ENCODE measurements at regions not wholly inside any gene's neighbourhood (a gene's known extent, or its start where the extent isn't known, plus 50 kb on each side); places are given as distances from the start of the nearest gene placed in this dataset.

- H3K27me3 ChIP-seq (ENCODE audit: control insufficient read depth, insufficient read depth, low read length): no peaks in the 10 kb centered on the region
- H3K36me3 ChIP-seq (ENCODE audit: control insufficient read depth, insufficient read depth, low read length): no peaks in the 10 kb centered on the region
- H3K79me2 ChIP-seq (ENCODE audit: control insufficient read depth, insufficient read depth, low read length): no peaks in the 10 kb centered on the region
- H3K4me3 ChIP-seq (replicated peaks in 1 of 4; ENCODE audit: control extremely low read depth in 1 of 4, insufficient read depth in 1 of 4, low read depth in 3 of 4, low read length in 4 of 4): peak overlapping the region in 1 of 4 experiments; percentile 27
- H3K4me1 ChIP-seq (ENCODE audit: control insufficient read depth, extremely low read depth, insufficient read depth, low read length): no peaks in the 10 kb centered on the region
- no peak for TF ChIP-seq CTCF (conservative IDR thresholded peaks at IDR 0.05 in 1 of 2, IDR thresholded peaks at IDR 0.05 in 1 of 2; ENCODE audit: low read depth in 1 of 2, low read length in 2 of 2)
- no peak for TF ChIP-seq EZH2 (IDR thresholded peaks at IDR 0.05; ENCODE audit: low read length, missing control alignments)
- no peak overlapping the region for H2AFZ ChIP-seq (ENCODE audit: low read length)
- no peak overlapping the region for H3K9ac ChIP-seq (ENCODE audit: insufficient read depth, low read length)
- no peaks in the 10 kb centered on the region for H3K9me3 ChIP-seq (ENCODE audit: control insufficient read depth, insufficient read depth, low read depth, low read length)
- H4K20me1 ChIP-seq (ENCODE audit: control insufficient read depth, extremely low read depth, insufficient read depth, low read length): no peaks in the 10 kb centered on the region
- H3K4me2 ChIP-seq (ENCODE audit: extremely low read depth, insufficient read depth, low read length): no peak overlapping the region
- peak; percentile 58 to 63 for DNase-seq (ENCODE audit: low read depth in 2 of 2)
- H3K27ac ChIP-seq (ENCODE audit: insufficient read depth, low read length): no peak overlapping the region
Measured at GRCh38 chr6:92124200-92124651, 1295.1 kb downstream of the EPHA7 start.

- H3K9me3 ChIP-seq (ENCODE audit: control insufficient read depth, insufficient read depth, low read depth, low read length): no peaks in the 10 kb centered on the region
- H3K9ac ChIP-seq (ENCODE audit: insufficient read depth, low read length): no peak overlapping the region
- no peaks in the 10 kb centered on the region for H4K20me1 ChIP-seq (ENCODE audit: control insufficient read depth, extremely low read depth, insufficient read depth, low read length)
- H3K79me2 ChIP-seq (ENCODE audit: control insufficient read depth, insufficient read depth, low read length): no peaks in the 10 kb centered on the region
- no peak overlapping the region for H3K27ac ChIP-seq (ENCODE audit: insufficient read depth, low read length)
- no peak for TF ChIP-seq EZH2 (IDR thresholded peaks at IDR 0.05; ENCODE audit: low read length, missing control alignments)
- TF ChIP-seq CTCF (conservative IDR thresholded peaks at IDR 0.05 in 1 of 2, IDR thresholded peaks at IDR 0.05 in 1 of 2; ENCODE audit: low read depth in 1 of 2, low read length in 2 of 2): peak in 1 of 2 donors; percentile 45
- H3K27me3 ChIP-seq (ENCODE audit: control insufficient read depth, insufficient read depth, low read length): no peaks in the 10 kb centered on the region
- H3K36me3 ChIP-seq (ENCODE audit: control insufficient read depth, insufficient read depth, low read length): no peaks in the 10 kb centered on the region
- no peak overlapping the region for H2AFZ ChIP-seq (ENCODE audit: low read length)
- no peak overlapping the region for H3K4me3 ChIP-seq (replicated peaks in 1 of 4; ENCODE audit: control extremely low read depth in 1 of 4, insufficient read depth in 1 of 4, low read depth in 3 of 4, low read length in 4 of 4)
- H3K4me1 ChIP-seq (ENCODE audit: control insufficient read depth, extremely low read depth, insufficient read depth, low read length): no peaks in the 10 kb centered on the region
- DNase-seq (ENCODE audit: low read depth in 2 of 2): peak in 1 of 2 donors; percentile 29
- H3K4me2 ChIP-seq (ENCODE audit: extremely low read depth, insufficient read depth, low read length): no peak overlapping the region
Measured at GRCh38 chr6:92122746-92123145, 1296.6 kb downstream of the EPHA7 start.

GRCh38 chr6:92121228-92121627 is 1298.1 kb downstream of the EPHA7 start:
- TF ChIP-seq CTCF (conservative IDR thresholded peaks at IDR 0.05 in 1 of 2, IDR thresholded peaks at IDR 0.05 in 1 of 2; ENCODE audit: low read depth in 1 of 2, low read length in 2 of 2) (no peak), EZH2 (IDR thresholded peaks at IDR 0.05; ENCODE audit: low read length, missing control alignments) (no peak)
- Histone ChIP-seq H3K9ac (ENCODE audit: insufficient read depth, low read length) (no peak overlapping the region), H3K27me3 (ENCODE audit: control insufficient read depth, insufficient read depth, low read length) (no peaks in the 10 kb centered on the region), H3K9me3 (ENCODE audit: control insufficient read depth, insufficient read depth, low read depth, low read length) (no peaks in the 10 kb centered on the region), H3K4me3 (replicated peaks in 1 of 4; ENCODE audit: control extremely low read depth in 1 of 4, insufficient read depth in 1 of 4, low read depth in 3 of 4, low read length in 4 of 4) (no peak overlapping the region), H3K4me2 (ENCODE audit: extremely low read depth, insufficient read depth, low read length) (no peak overlapping the region), H3K4me1 (ENCODE audit: control insufficient read depth, extremely low read depth, insufficient read depth, low read length) (no peaks in the 10 kb centered on the region), H2AFZ (ENCODE audit: low read length) (no peak overlapping the region), H3K27ac (ENCODE audit: insufficient read depth, low read length) (no peak overlapping the region), H3K79me2 (ENCODE audit: control insufficient read depth, insufficient read depth, low read length) (no peaks in the 10 kb centered on the region), H3K36me3 (ENCODE audit: control insufficient read depth, insufficient read depth, low read length) (no peaks in the 10 kb centered on the region), H4K20me1 (ENCODE audit: control insufficient read depth, extremely low read depth, insufficient read depth, low read length) (no peaks in the 10 kb centered on the region)
- no peak for DNase-seq (ENCODE audit: low read depth in 2 of 2)

All from fibroblast of lung (primary cell).